Activated CD4-positive, alpha-beta T cell treated with anti-CD3 and anti-CD28 coated beads, Interleukin-2, amount 10 ng/mL, durations not matched to agents 7 days and 5 days (primary cell): ENCODE measurements at regions not wholly inside any gene's neighbourhood (a gene's known extent, or its start where the extent isn't known, plus 50 kb on each side); places are given as distances from the start of the nearest gene placed in this dataset.
"Not testable (repeated sequence)": the region's sequence is repeated elsewhere in the genome, so short reads cannot be mapped to it uniquely, and the experiment has no call there.

Experiments used
- CTCF ChIA-PET: fragments of 350-600 bp; sonication (Branson Sonifier 250); formaldehyde crosslinking; loops from one replicate; lab custom pipeline; 2021; ENCODE audit warnings: antibody characterized with exemption; lab: Charles Lee
- POLR2A ChIA-PET: fragments of 350-600 bp; sonication (Branson Sonifier 250); formaldehyde crosslinking; loops from one replicate; lab custom pipeline; 2021; ENCODE audit warnings: antibody characterized with exemption; lab: Charles Lee
- DNase-seq: peaks from one replicate; pipeline ENCODE4 v3.0.0-alpha.2; 2020
- H3K27ac Mint-ChIP-seq: one replicate; pipeline ENCODE4 v1.8.0; 2021; ENCODE audit warnings: mild to moderate bottlenecking, moderate library complexity, mixed read lengths
- H3K27me3 Mint-ChIP-seq: one replicate; pipeline ENCODE4 v1.8.0; 2021; ENCODE audit warnings: mixed read lengths
- H3K36me3 Mint-ChIP-seq: one replicate; pipeline ENCODE4 v1.8.0; 2021; ENCODE audit warnings: low read depth, mixed read lengths
- H3K4me1 Mint-ChIP-seq: one replicate; pipeline ENCODE4 v1.8.0; 2021; ENCODE audit warnings: mixed read lengths
- H3K4me3 Mint-ChIP-seq: one replicate; pipeline ENCODE4 v1.8.0; 2021; ENCODE audit warnings: mild to moderate bottlenecking, moderate library complexity, mixed read lengths
- H3K9me3 Mint-ChIP-seq: one replicate; pipeline ENCODE4 v1.8.0; 2021; ENCODE audit warnings: mixed read lengths

GRCh38 chr7:110417611-110418010, 673.3 kb upstream of the LRRN3 start:
- CTCF ChIA-PET: interaction anchor here (1.3 kb wide), 1 partner anchor 18 kb away, joined by 3 read pairs; no protein-coding TSS in a partner anchor
- Mint-ChIP-seq H3K4me1 (no peaks in the 10 kb centered on the region), H3K9me3 (no peaks in the 10 kb centered on the region), H3K36me3 (no peaks in the 10 kb centered on the region), H3K27ac (peak overlapping the region; percentile 26), H3K27me3 (peaks cover 3% of the 10 kb centered on the region), H3K4me3 (no peak overlapping the region)
- POLR2A ChIA-PET: no interaction called here
- DNase-seq: no peak

- H3K27me3 Mint-ChIP-seq: peaks cover 3% of the 10 kb centered on the region
- no peak overlapping the region for H3K4me3 Mint-ChIP-seq
- ChIA-PET CTCF (interaction anchor here (1.3 kb wide), 1 partner anchor 19 kb away, joined by 3 read pairs; no protein-coding TSS in a partner anchor), POLR2A (no interaction called here)
- H3K36me3 Mint-ChIP-seq: no peaks in the 10 kb centered on the region
- no peaks in the 10 kb centered on the region for H3K4me1 Mint-ChIP-seq
- H3K9me3 Mint-ChIP-seq: no peaks in the 10 kb centered on the region
- no peak for DNase-seq
- H3K27ac Mint-ChIP-seq: no peak overlapping the region
Observed at GRCh38 chr7:110418659-110419280, 672.2 kb upstream of the LRRN3 start.

GRCh38 chr7:110420788-110421187, 670.1 kb upstream of the LRRN3 start:
- no peaks in the 10 kb centered on the region for H3K36me3 Mint-ChIP-seq
- no peaks in the 10 kb centered on the region for H3K9me3 Mint-ChIP-seq
- ChIA-PET CTCF (no interaction called here), POLR2A (no interaction called here)
- H3K4me3 Mint-ChIP-seq: no peak overlapping the region
- H3K27ac Mint-ChIP-seq: no peak overlapping the region
- no peaks in the 10 kb centered on the region for H3K4me1 Mint-ChIP-seq
- no peaks in the 10 kb centered on the region for H3K27me3 Mint-ChIP-seq
- DNase-seq: no peak

- Mint-ChIP-seq H3K4me3 (no peak overlapping the region), H3K36me3 (no peaks in the 10 kb centered on the region), H3K27me3 (no peaks in the 10 kb centered on the region), H3K4me1 (no peaks in the 10 kb centered on the region), H3K27ac (no peak overlapping the region), H3K9me3 (no peaks in the 10 kb centered on the region)
- CTCF ChIA-PET: no interaction called here
- POLR2A ChIA-PET: no interaction called here
- DNase-seq: no peak
Observed at GRCh38 chr7:110421490-110422241, 669.3 kb upstream of the LRRN3 start.

- ChIA-PET POLR2A (no interaction called here), CTCF (no interaction called here)
- H3K27me3 Mint-ChIP-seq: peaks cover 4% of the 10 kb centered on the region
- no peak for DNase-seq
- H3K9me3 Mint-ChIP-seq: no peaks in the 10 kb centered on the region
- H3K4me3 Mint-ChIP-seq: no peak overlapping the region
- H3K36me3 Mint-ChIP-seq: no peaks in the 10 kb centered on the region
- H3K4me1 Mint-ChIP-seq: no peaks in the 10 kb centered on the region
- no peak overlapping the region for H3K27ac Mint-ChIP-seq
Observed at GRCh38 chr7:110432061-110432553, 658.8 kb upstream of the LRRN3 start.

GRCh38 chr7:110438926-110439325, 652.0 kb upstream of the LRRN3 start:
- CTCF ChIA-PET, H3K27me3 Mint-ChIP-seq, H3K9me3 Mint-ChIP-seq, POLR2A ChIA-PET, H3K4me1 Mint-ChIP-seq, H3K36me3 Mint-ChIP-seq, H3K27ac Mint-ChIP-seq, H3K4me3 Mint-ChIP-seq, DNase-seq: not testable (repeated sequence)

- Mint-ChIP-seq H3K4me1 (no peaks in the 10 kb centered on the region), H3K36me3 (no peaks in the 10 kb centered on the region), H3K27ac (no peak overlapping the region), H3K27me3 (no peaks in the 10 kb centered on the region), H3K9me3 (peaks cover 5% of the 10 kb centered on the region), H3K4me3 (no peak overlapping the region)
- ChIA-PET CTCF (interaction anchor here (0.6 kb wide), 1 partner anchor 1233 kb away, joined by 4 read pairs; no protein-coding TSS in a partner anchor), POLR2A (no interaction called here)
- peak; percentile 12 for DNase-seq
Observed at GRCh38 chr7:110442381-110442837, 648.5 kb upstream of the LRRN3 start.

- Mint-ChIP-seq H3K4me3 (no peak overlapping the region), H3K4me1 (no peaks in the 10 kb centered on the region), H3K27ac (no peak overlapping the region), H3K27me3 (peaks cover 3% of the 10 kb centered on the region), H3K36me3 (no peaks in the 10 kb centered on the region), H3K9me3 (peaks cover 1% of the 10 kb centered on the region)
- ChIA-PET POLR2A (no interaction called here), CTCF (no interaction called here)
- no peak for DNase-seq
Observed at GRCh38 chr7:110446658-110447057, 644.3 kb upstream of the LRRN3 start.

- Mint-ChIP-seq H3K9me3 (peaks cover 1% of the 10 kb centered on the region), H3K27me3 (peaks cover 10% of the 10 kb centered on the region), H3K27ac (no peak overlapping the region), H3K4me3 (no peak overlapping the region), H3K4me1 (no peaks in the 10 kb centered on the region), H3K36me3 (no peaks in the 10 kb centered on the region)
- ChIA-PET CTCF (no interaction called here), POLR2A (no interaction called here)
- no peak for DNase-seq
Observed at GRCh38 chr7:110448918-110449317, 642.0 kb upstream of the LRRN3 start.

GRCh38 chr7:110454713-110455112, 636.2 kb upstream of the LRRN3 start:
- no peaks in the 10 kb centered on the region for H3K36me3 Mint-ChIP-seq
- DNase-seq: no peak
- no peaks in the 10 kb centered on the region for H3K9me3 Mint-ChIP-seq
- CTCF ChIA-PET: no interaction called here
- no peak overlapping the region for H3K4me3 Mint-ChIP-seq
- peaks cover 17% of the 10 kb centered on the region for H3K27me3 Mint-ChIP-seq
- H3K27ac Mint-ChIP-seq: no peak overlapping the region
- no peaks in the 10 kb centered on the region for H3K4me1 Mint-ChIP-seq
- POLR2A ChIA-PET: no interaction called here

- no peak for DNase-seq
- Mint-ChIP-seq H3K4me3 (no peak overlapping the region), H3K9me3 (no peaks in the 10 kb centered on the region), H3K36me3 (no peaks in the 10 kb centered on the region), H3K4me1 (no peaks in the 10 kb centered on the region), H3K27me3 (peaks cover 17% of the 10 kb centered on the region), H3K27ac (no peak overlapping the region)
- ChIA-PET POLR2A (interaction anchor here (0.6 kb wide), 1 partner anchor 745 kb away, joined by 5 read pairs; no protein-coding TSS in a partner anchor), CTCF (no interaction called here)
Observed at GRCh38 chr7:110461621-110462020, 629.3 kb upstream of the LRRN3 start.

GRCh38 chr7:110470420-110470819, 620.5 kb upstream of the LRRN3 start:
- DNase-seq: no peak
- Mint-ChIP-seq H3K4me3 (no peak overlapping the region), H3K36me3 (no peaks in the 10 kb centered on the region), H3K27me3 (no peaks in the 10 kb centered on the region), H3K9me3 (no peaks in the 10 kb centered on the region), H3K4me1 (no peaks in the 10 kb centered on the region), H3K27ac (no peak overlapping the region)
- CTCF ChIA-PET: no interaction called here
- POLR2A ChIA-PET: no interaction called here

GRCh38 chr7:110472419-110472818, 618.5 kb upstream of the LRRN3 start:
- H3K27me3 Mint-ChIP-seq, H3K27ac Mint-ChIP-seq, H3K4me3 Mint-ChIP-seq, H3K4me1 Mint-ChIP-seq, POLR2A ChIA-PET, H3K9me3 Mint-ChIP-seq, H3K36me3 Mint-ChIP-seq, CTCF ChIA-PET, DNase-seq: not testable (repeated sequence)
